ENCODE measurements at regions not wholly inside any gene's neighbourhood (a gene's known extent, or its start where the extent isn't known, plus 50 kb on each side); places are given as distances from the start of the nearest gene placed in this dataset.

GRCh38 chr14:101349108-101349507 lies 212.2 kb upstream of the DIO3 start:
- no peak overlapping the region for H3K4me3 ChIP-seq (ENCODE audit: low read depth, low read length)
- DNase-seq (ENCODE audit: low read depth) (no peak), FAIRE-seq (no peak)
- H3K27me3 ChIP-seq (ENCODE audit: control insufficient read depth, insufficient read depth, low read length): no peaks in the 10 kb centered on the region
- no peak for TF ChIP-seq CTCF (IDR thresholded peaks at IDR 0.05; ENCODE audit: insufficient read depth, low read length, severe bottlenecking)
- no peaks in the 10 kb centered on the region for H3K36me3 ChIP-seq (ENCODE audit: control insufficient read depth, insufficient read depth, low read length)

- no peak overlapping the region for H3K4me3 ChIP-seq (ENCODE audit: low read depth, low read length)
- TF ChIP-seq CTCF (IDR thresholded peaks at IDR 0.05; ENCODE audit: insufficient read depth, low read length, severe bottlenecking): no peak
- no peaks in the 10 kb centered on the region for H3K36me3 ChIP-seq (ENCODE audit: control insufficient read depth, insufficient read depth, low read length)
- no peak for FAIRE-seq
- DNase-seq (ENCODE audit: low read depth): no peak
- no peaks in the 10 kb centered on the region for H3K27me3 ChIP-seq (ENCODE audit: control insufficient read depth, insufficient read depth, low read length)
These were observed 211.3 kb upstream of the DIO3 start for GRCh38 chr14:101350021-101350420.

GRCh38 chr14:101350691-101351090 lies 210.6 kb upstream of the DIO3 start:
- Histone ChIP-seq H3K4me3 (ENCODE audit: low read depth, low read length) (no peak overlapping the region), H3K27me3 (ENCODE audit: control insufficient read depth, insufficient read depth, low read length) (no peaks in the 10 kb centered on the region), H3K36me3 (ENCODE audit: control insufficient read depth, insufficient read depth, low read length) (no peaks in the 10 kb centered on the region)
- TF ChIP-seq CTCF (IDR thresholded peaks at IDR 0.05; ENCODE audit: insufficient read depth, low read length, severe bottlenecking): no peak
- no peak for DNase-seq (ENCODE audit: low read depth)
- FAIRE-seq: no peak

- no peak for TF ChIP-seq CTCF (IDR thresholded peaks at IDR 0.05; ENCODE audit: insufficient read depth, low read length, severe bottlenecking)
- no peak for FAIRE-seq
These were observed 210.1 kb upstream of the DIO3 start for GRCh38 chr14:101351146-101351545.

GRCh38 chr14:101351769-101352168 lies 209.5 kb upstream of the DIO3 start:
- DNase-seq (ENCODE audit: low read depth): no peak
- FAIRE-seq: no peak
- no peak for TF ChIP-seq CTCF (IDR thresholded peaks at IDR 0.05; ENCODE audit: insufficient read depth, low read length, severe bottlenecking)
- Histone ChIP-seq H3K27me3 (ENCODE audit: control insufficient read depth, insufficient read depth, low read length) (no peaks in the 10 kb centered on the region), H3K4me3 (ENCODE audit: low read depth, low read length) (no peak overlapping the region), H3K36me3 (ENCODE audit: control insufficient read depth, insufficient read depth, low read length) (no peaks in the 10 kb centered on the region)

More at GRCh38 chr14:101351146-101351545, 210.1 kb upstream of the DIO3 start:
- Histone ChIP-seq H3K27me3 (ENCODE audit: control insufficient read depth, insufficient read depth, low read length) (no peaks in the 10 kb centered on the region), H3K4me3 (ENCODE audit: low read depth, low read length) (no peak overlapping the region), H3K36me3 (ENCODE audit: control insufficient read depth, insufficient read depth, low read length) (no peaks in the 10 kb centered on the region)
- DNase-seq (ENCODE audit: low read depth): no peak

- FAIRE-seq: no peak
- Histone ChIP-seq H3K36me3 (ENCODE audit: control insufficient read depth, insufficient read depth, low read length) (no peaks in the 10 kb centered on the region), H3K4me3 (ENCODE audit: low read depth, low read length) (no peak overlapping the region), H3K27me3 (ENCODE audit: control insufficient read depth, insufficient read depth, low read length) (no peaks in the 10 kb centered on the region)
- no peak for DNase-seq (ENCODE audit: low read depth)
- no peak for TF ChIP-seq CTCF (IDR thresholded peaks at IDR 0.05; ENCODE audit: insufficient read depth, low read length, severe bottlenecking)
These were observed 208.7 kb upstream of the DIO3 start for GRCh38 chr14:101352567-101352966.

Measured in bronchial epithelial cell (primary cell).